H9 (cell line): ENCODE measurements at regions not wholly inside any gene's neighbourhood (a gene's known extent, or its start where the extent isn't known, plus 50 kb on each side); places are given as distances from the start of the nearest gene placed in this dataset.

ENCODE experiments used
- DNase-seq: peaks from one replicate; pipeline ENCODE4 v3.0.0-alpha.2; 2017
- H2AFZ ChIP-seq: one replicate; pipeline ENCODE4 v1.6.1; 2013; ENCODE audit warnings: mild to moderate bottlenecking, low read length, control low read depth, moderate library complexity
- H2AK5ac ChIP-seq: 2 replicates; pipeline ENCODE4 v1.6.1; 2013; ENCODE audit warnings: low read length, control low read depth, mixed read lengths; ENCODE audit not compliant: insufficient read length
- H2BK120ac ChIP-seq: one replicate; pipeline ENCODE4 v1.6.1; 2013; ENCODE audit warnings: low read depth, mild to moderate bottlenecking, low read length, control low read depth, inconsistent platforms; ENCODE audit not compliant: poor library complexity, severe bottlenecking
- H2BK12ac ChIP-seq: 2 replicates; pipeline ENCODE4 v1.6.1; 2013; ENCODE audit warnings: low read length, control low read depth, mixed read lengths, low read depth; ENCODE audit not compliant: insufficient read length
- H2BK15ac ChIP-seq: 2 replicates; pipeline ENCODE4 v1.6.1; 2013; ENCODE audit warnings: low read depth, low read length, control low read depth
- H2BK20ac ChIP-seq: one replicate; pipeline ENCODE4 v1.6.1; 2013; ENCODE audit warnings: low read depth, mild to moderate bottlenecking, low read length, control low read depth, inconsistent platforms; ENCODE audit not compliant: poor library complexity, severe bottlenecking
- H2BK5ac ChIP-seq: 2 replicates; pipeline ENCODE4 v1.6.1; 2013; ENCODE audit warnings: low read length, control low read depth, mixed read lengths; ENCODE audit not compliant: insufficient read length
- H3K14ac ChIP-seq: 2 replicates; pipeline ENCODE4 v1.6.1; 2013; ENCODE audit warnings: low read length, control low read depth; ENCODE audit not compliant: insufficient read depth
- H3K18ac ChIP-seq: 2 replicates; pipeline ENCODE4 v1.6.1; 2013; ENCODE audit warnings: low read depth, mild to moderate bottlenecking, mixed read lengths, low read length, control low read depth; ENCODE audit not compliant: insufficient read length
- H3K23ac ChIP-seq: 2 replicates; pipeline ENCODE4 v1.6.1; 2013; ENCODE audit warnings: low read length, control low read depth, mixed read lengths, low read depth; ENCODE audit not compliant: insufficient read length
- H3K23me2 ChIP-seq: 2 replicates; pipeline ENCODE4 v1.6.1; 2013; ENCODE audit warnings: low read depth, mild to moderate bottlenecking, mixed read lengths, low read length, control low read depth; ENCODE audit not compliant: insufficient read length, poor library complexity, severe bottlenecking
- H3K27ac ChIP-seq: 2 replicates; pipeline ENCODE4 v1.5.1; 2013; ENCODE audit warnings: low read length, control low read depth, mixed read lengths, low read depth; ENCODE audit not compliant: insufficient read length
- H3K27me3 ChIP-seq: 2 replicates; pipeline ENCODE4 v1.6.1; 2013; ENCODE audit warnings: low read length, control low read depth, inconsistent platforms; ENCODE audit not compliant: insufficient read depth
- H3K4ac ChIP-seq: 2 replicates; pipeline ENCODE4 v1.6.1; 2013; ENCODE audit warnings: low read depth, mild to moderate bottlenecking, control low read depth, inconsistent platforms, low read length, moderate library complexity
- H3K4me1 ChIP-seq: 2 replicates; pipeline ENCODE4 v1.6.1; 2013; ENCODE audit warnings: low read length, control low read depth, inconsistent platforms; ENCODE audit not compliant: insufficient read depth
- H3K4me2 ChIP-seq: 2 replicates; pipeline ENCODE4 v1.6.1; 2013; ENCODE audit warnings: low read length, control low read depth, mixed read lengths; ENCODE audit not compliant: insufficient read length, insufficient read depth
- H3K56ac ChIP-seq: 2 replicates; pipeline ENCODE4 v1.6.1; 2013; ENCODE audit warnings: low read depth, mild to moderate bottlenecking, mixed read lengths, low read length, control low read depth; ENCODE audit not compliant: insufficient read length
- H3K79me1 ChIP-seq: 2 replicates; pipeline ENCODE4 v1.6.1; 2013; ENCODE audit warnings: low read depth, mild to moderate bottlenecking, moderate library complexity, low read length, control low read depth, inconsistent platforms; ENCODE audit not compliant: insufficient read depth, poor library complexity, severe bottlenecking
- H3K79me2 ChIP-seq: 2 replicates; pipeline ENCODE4 v1.6.1; 2013; ENCODE audit warnings: low read length, control low read depth, inconsistent platforms; ENCODE audit not compliant: insufficient read depth
- H3K9ac ChIP-seq: 2 replicates; pipeline ENCODE4 v1.6.1; 2013; ENCODE audit warnings: low read length, control low read depth, mixed read lengths; ENCODE audit not compliant: insufficient read length; ENCODE audit errors: extremely low read depth
- H3K9me3 ChIP-seq: one replicate; pipeline ENCODE4 v1.6.1; 2013; ENCODE audit warnings: low read depth, low read length, inconsistent platforms; ENCODE audit not compliant: control insufficient read depth
- H3T11ph ChIP-seq: one replicate; pipeline ENCODE4 v1.6.1; 2013; ENCODE audit warnings: mild to moderate bottlenecking, low read length, control low read depth, inconsistent platforms
- H4K20me1 ChIP-seq: one replicate; pipeline ENCODE4 v1.6.1; 2013; ENCODE audit not compliant: control insufficient read depth, insufficient read length, insufficient read depth
- H4K5ac ChIP-seq: 2 replicates; pipeline ENCODE4 v1.6.1; 2013; ENCODE audit warnings: low read depth, mild to moderate bottlenecking, mixed read lengths, low read length, control low read depth; ENCODE audit not compliant: insufficient read length
- H4K8ac ChIP-seq: replicated peaks from 2 replicates; pipeline ENCODE4 v1.6.1; 2013; ENCODE audit warnings: low read length, control low read depth, mixed read lengths, low read depth; ENCODE audit not compliant: insufficient read length
- H4K91ac ChIP-seq: 2 replicates; pipeline ENCODE4 v1.6.1; 2013; ENCODE audit warnings: low read depth, mild to moderate bottlenecking, moderate library complexity, mixed read lengths, low read length, control low read depth; ENCODE audit not compliant: insufficient read length
- H3K27ac Mint-ChIP-seq, 3 experiments: 2 replicates in 2 of 3; 3 replicates in 1 of 3; pipeline ENCODE4 v1.8.0; 2020 to 2021; ENCODE audit warnings: mixed read lengths in 3 of 3, mild to moderate bottlenecking in 1 of 3, moderate library complexity in 1 of 3
- H3K27me3 Mint-ChIP-seq: 2 replicates; pipeline ENCODE4 v1.8.0; 2021; ENCODE audit warnings: low read depth, mild to moderate bottlenecking, moderate library complexity, mixed read lengths
- H3K36me3 Mint-ChIP-seq, 3 experiments: 2 replicates in 2 of 3; 3 replicates in 1 of 3; pipeline ENCODE4 v1.8.0; 2020 to 2021; ENCODE audit warnings: low read depth in 3 of 3, mixed read lengths in 3 of 3; ENCODE audit not compliant: insufficient read depth in 1 of 3
- H3K4me1 Mint-ChIP-seq, 2 experiments: 2 replicates each; pipeline ENCODE4 v1.8.0; 2020; ENCODE audit warnings: mixed read lengths in 2 of 2
- H3K4me3 Mint-ChIP-seq, 2 experiments: 2 replicates in 1 of 2; 3 replicates in 1 of 2; pipeline ENCODE4 v1.8.0; 2020 to 2021; ENCODE audit warnings: mild to moderate bottlenecking in 2 of 2, mixed read lengths in 2 of 2, moderate library complexity in 1 of 2
- H3K9me3 Mint-ChIP-seq, 2 experiments: 2 replicates in 1 of 2; 3 replicates in 1 of 2; pipeline ENCODE4 v1.8.0; 2020; ENCODE audit warnings: mild to moderate bottlenecking in 2 of 2, mixed read lengths in 2 of 2, moderate library complexity in 1 of 2
- CTCF ChIP-seq: fragments of 200-600 bp; sonication (generic); conservative IDR thresholded peaks from 3 replicates; pipeline ENCODE4 v1.8.0; 2021; ENCODE audit warnings: antibody characterized with exemption, mild to moderate bottlenecking
- WGBS: extraction: QIAGEN DNeasy Blood & Tissue Kit; methylation state at CpG from one replicate; pipeline ENCODE4 v1.1.7; 2013; ENCODE audit warnings: missing lambda C conversion rate, low lambda C conversion rate, mixed read lengths; ENCODE audit not compliant: insufficient read length; ENCODE audit errors: extremely low coverage; 5-methylcytosine and 5-hydroxymethylcytosine counted together

GRCh38 chr2:64393383-64394010 lies 60.5 kb upstream of the LGALSL start:
- no peak overlapping the region for H3K4me3 Mint-ChIP-seq
- H3K27ac Mint-ChIP-seq: no peak overlapping the region
- H2BK5ac ChIP-seq: no peak overlapping the region
- H3K14ac ChIP-seq: no peak overlapping the region
- TF ChIP-seq CTCF: no peak
- H2BK12ac ChIP-seq: no peak overlapping the region
- no peak overlapping the region for H3K9ac ChIP-seq
- no peaks in the 10 kb centered on the region for H3K27me3 Mint-ChIP-seq
- no peak overlapping the region for H3K4me2 ChIP-seq
- peaks cover 5 to 10% of the 10 kb centered on the region in 2 experiments; a peak in 3 of 5 replicates for H3K9me3 Mint-ChIP-seq
- H3K27ac ChIP-seq: no peak overlapping the region
- H2BK120ac ChIP-seq: no peak overlapping the region
- no peaks in the 10 kb centered on the region for H3K79me1 ChIP-seq
- H3K4ac ChIP-seq: no peak overlapping the region
- H2AK5ac ChIP-seq: no peak overlapping the region
- H2BK15ac ChIP-seq: no peak overlapping the region; the same call in 1 of the 2 replicates
- H2AFZ ChIP-seq: no peak overlapping the region
- no peak overlapping the region for H3K56ac ChIP-seq
- H3K23ac ChIP-seq: no peak overlapping the region
- no peaks in the 10 kb centered on the region for H3K23me2 ChIP-seq
- no peaks in the 10 kb centered on the region for H3K79me2 ChIP-seq
- H3K4me1 ChIP-seq: no peaks in the 10 kb centered on the region
- H3K36me3 Mint-ChIP-seq: peaks cover 0 to 9% (median 0%) of the 10 kb centered on the region in 3 experiments; a peak in 1 of 7 replicates
- H4K5ac ChIP-seq: no peak overlapping the region
- no peak overlapping the region for H4K8ac ChIP-seq
- no peak overlapping the region for H4K91ac ChIP-seq
- no peaks in the 10 kb centered on the region for H4K20me1 ChIP-seq
- H3K9me3 ChIP-seq: no peaks in the 10 kb centered on the region
- H3K27me3 ChIP-seq: no peaks in the 10 kb centered on the region
- DNase-seq: no peak
- H3T11ph ChIP-seq: no peak overlapping the region
- 0 out of 4 replicates have a peak, but pooled peaks cover 0 to 2% of the 10 kb centered on the region in 2 experiments for H3K4me1 Mint-ChIP-seq
- no peak overlapping the region for H2BK20ac ChIP-seq
- WGBS: no CpG with 5 or more reads among the region's 3 CpGs
- H3K18ac ChIP-seq: no peak overlapping the region
